GM19240 (cell line): ENCODE measurements at regions not wholly inside any gene's neighbourhood (a gene's known extent, or its start where the extent isn't known, plus 50 kb on each side); places are given as distances from the start of the nearest gene placed in this dataset.
"Not testable (repeated sequence)": the region's sequence is repeated elsewhere in the genome, so short reads cannot be mapped to it uniquely, and the experiment has no call there.

Source experiments
- DNase-seq: peaks from one replicate; pipeline ENCODE4 v3.0.0; 2011; ENCODE audit warnings: low spot score; ENCODE audit not compliant: insufficient read length

- DNase-seq = no peak
Observed at GRCh38 chr7:91674470-91674869, 206.0 kb downstream of the MTERF1 start.

GRCh38 chr7:91681718-91682117 lies 198.8 kb downstream of the MTERF1 start:
- no peak for DNase-seq

GRCh38 chr7:91683823-91684222 lies 196.7 kb downstream of the MTERF1 start:
- DNase-seq = no peak

- DNase-seq = no peak
Observed at GRCh38 chr7:91685544-91685943, 195.0 kb downstream of the MTERF1 start.

GRCh38 chr7:91690541-91691070 lies 189.9 kb downstream of the MTERF1 start:
- no peak for DNase-seq

- no peak for DNase-seq
Observed at GRCh38 chr7:91691865-91692264, 188.6 kb downstream of the MTERF1 start.

GRCh38 chr7:91692800-91693199 lies 187.7 kb downstream of the MTERF1 start:
- DNase-seq = no peak

GRCh38 chr7:91694351-91694841 lies 186.1 kb downstream of the MTERF1 start:
- DNase-seq = no peak

- DNase-seq = no peak
Observed at GRCh38 chr7:91710881-91711280, 169.6 kb downstream of the MTERF1 start.

- no peak for DNase-seq
Observed at GRCh38 chr7:91713669-91714068, 166.8 kb downstream of the MTERF1 start.

- no peak for DNase-seq
Observed at GRCh38 chr7:91717681-91718470, 162.6 kb downstream of the MTERF1 start.

GRCh38 chr7:91719008-91719407 lies 161.5 kb downstream of the MTERF1 start:
- DNase-seq = no peak

- DNase-seq = no peak
Observed at GRCh38 chr7:91720260-91720937, 160.1 kb downstream of the MTERF1 start.

GRCh38 chr7:91722831-91723230 lies 157.7 kb downstream of the MTERF1 start:
- no peak for DNase-seq

GRCh38 chr7:91729046-91729445 lies 151.5 kb downstream of the MTERF1 start:
- not testable (repeated sequence) for DNase-seq

GRCh38 chr7:91731976-91732375 lies 148.5 kb downstream of the MTERF1 start:
- DNase-seq = no peak

- DNase-seq = no peak
Observed at GRCh38 chr7:91749418-91749817, 131.1 kb downstream of the MTERF1 start.

- no peak for DNase-seq
Observed at GRCh38 chr7:91750091-91750490, 130.4 kb downstream of the MTERF1 start.

- DNase-seq = no peak
Observed at GRCh38 chr7:91752102-91752501, 128.4 kb downstream of the MTERF1 start.

- DNase-seq = not testable (repeated sequence)
Observed at GRCh38 chr7:91754280-91754679, 126.2 kb downstream of the MTERF1 start.

- not testable (repeated sequence) for DNase-seq
Observed at GRCh38 chr7:91755121-91755520, 125.4 kb downstream of the MTERF1 start.

- no peak for DNase-seq
Observed at GRCh38 chr7:91759205-91759863, 121.2 kb downstream of the MTERF1 start.
